Stomach (tissue), 4 donors: ENCODE measurements at regions not wholly inside any gene's neighbourhood (a gene's known extent, or its start where the extent isn't known, plus 50 kb on each side); places are given as distances from the start of the nearest gene placed in this dataset.

Experiments
- EP300 ChIP-seq: sonication (generic); formaldehyde crosslinking; IDR thresholded peaks from one replicate; pipeline ENCODE4 v1.6.1; 2017; ENCODE audit warnings: antibody characterized with exemption
- POLR2A ChIP-seq, 4 donors: fragments of 450-650 bp; IDR thresholded peaks; one replicate each; pipeline ENCODE4 v1.6.1; 2016; ENCODE audit warnings: antibody characterized with exemption in 4 of 4, control low read depth in 2 of 4, mild to moderate bottlenecking in 1 of 4, moderate library complexity in 1 of 4
- POLR2AphosphoS5 ChIP-seq, 3 donors: sonication (generic); formaldehyde crosslinking; IDR thresholded peaks; one replicate each; pipeline ENCODE4 v1.6.1; 2016; ENCODE audit warnings: antibody characterized with exemption in 3 of 3
- TF ChIP-seq, protein P1 (sequence below), 7 experiments: fragments of 450-650 bp in 4 of 7; fragments of 200-600 bp in 3 of 7; sonication (generic) in 3 of 7; IDR thresholded peaks; one replicate each; pipeline ENCODE4 v1.5.1; 2016 to 2019; ENCODE audit warnings: antibody characterized with exemption in 7 of 7, control low read depth in 2 of 7, mild to moderate bottlenecking in 1 of 7

DNA sequence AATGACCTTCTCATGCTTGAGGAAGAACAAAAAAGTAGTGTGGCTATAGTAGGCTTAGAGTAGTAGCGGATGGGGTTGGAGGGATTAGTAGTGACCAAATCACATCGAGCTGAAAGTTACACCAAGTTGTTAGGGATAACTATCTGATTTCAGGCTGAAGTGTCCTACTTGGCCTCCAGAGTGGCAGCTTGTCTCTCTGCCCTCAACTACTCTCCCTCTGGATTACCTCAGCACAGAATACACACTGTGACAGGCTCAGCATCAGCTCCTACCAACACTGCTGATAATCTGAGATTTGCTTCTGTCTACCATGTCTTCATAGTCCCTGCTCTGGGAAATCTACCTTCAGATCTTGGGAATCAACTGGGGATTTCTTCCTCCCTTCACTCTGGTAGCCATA is 714.6 kb upstream of the GRAMD2B start:
- TF ChIP-seq POLR2AphosphoS5 (IDR thresholded peaks at IDR 0.05) (no peak), POLR2A (IDR thresholded peaks at IDR 0.05) (no peak), EP300 (no peak)
- TF ChIP-seq, protein P1, sequence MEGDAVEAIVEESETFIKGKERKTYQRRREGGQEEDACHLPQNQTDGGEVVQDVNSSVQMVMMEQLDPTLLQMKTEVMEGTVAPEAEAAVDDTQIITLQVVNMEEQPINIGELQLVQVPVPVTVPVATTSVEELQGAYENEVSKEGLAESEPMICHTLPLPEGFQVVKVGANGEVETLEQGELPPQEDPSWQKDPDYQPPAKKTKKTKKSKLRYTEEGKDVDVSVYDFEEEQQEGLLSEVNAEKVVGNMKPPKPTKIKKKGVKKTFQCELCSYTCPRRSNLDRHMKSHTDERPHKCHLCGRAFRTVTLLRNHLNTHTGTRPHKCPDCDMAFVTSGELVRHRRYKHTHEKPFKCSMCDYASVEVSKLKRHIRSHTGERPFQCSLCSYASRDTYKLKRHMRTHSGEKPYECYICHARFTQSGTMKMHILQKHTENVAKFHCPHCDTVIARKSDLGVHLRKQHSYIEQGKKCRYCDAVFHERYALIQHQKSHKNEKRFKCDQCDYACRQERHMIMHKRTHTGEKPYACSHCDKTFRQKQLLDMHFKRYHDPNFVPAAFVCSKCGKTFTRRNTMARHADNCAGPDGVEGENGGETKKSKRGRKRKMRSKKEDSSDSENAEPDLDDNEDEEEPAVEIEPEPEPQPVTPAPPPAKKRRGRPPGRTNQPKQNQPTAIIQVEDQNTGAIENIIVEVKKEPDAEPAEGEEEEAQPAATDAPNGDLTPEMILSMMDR (IDR thresholded peaks at IDR 0.05): no peak
